Neural progenitor cell (in vitro differentiated cells): ENCODE measurements at regions not wholly inside any gene's neighbourhood (a gene's known extent, or its start where the extent isn't known, plus 50 kb on each side); places are given as distances from the start of the nearest gene placed in this dataset.
"Not testable (repeated sequence)": the region's sequence is repeated elsewhere in the genome, so short reads cannot be mapped to it uniquely, and the experiment has no call there.

ENCODE experiments used
- DNase-seq: peaks from one replicate; pipeline ENCODE4 v3.0.0-alpha.2; 2016; ENCODE audit warnings: low spot score
- H2AFZ ChIP-seq: fragments of 200-600 bp; sonication (generic); replicated peaks from 2 replicates; pipeline ENCODE4 v1.6.1; 2016; ENCODE audit warnings: antibody characterized with exemption
- H3F3A ChIP-seq: fragments of 200-600 bp; sonication (generic); 2 replicates; pipeline ENCODE4 v1.6.1; 2016; ENCODE audit warnings: antibody characterized with exemption, low read depth
- H3K27ac ChIP-seq: fragments of 200-600 bp; sonication (generic); 2 replicates; pipeline ENCODE4 v1.5.1; 2016; ENCODE audit warnings: mild to moderate bottlenecking
- H3K27me3 ChIP-seq: fragments of 200-600 bp; sonication (generic); 2 replicates; pipeline ENCODE4 v1.6.1; 2016; ENCODE audit warnings: mild to moderate bottlenecking, moderate library complexity
- H3K36me3 ChIP-seq: fragments of 200-600 bp; sonication (generic); 2 replicates; pipeline ENCODE4 v1.5.1; 2016
- H3K4me1 ChIP-seq: fragments of 200-600 bp; sonication (generic); 2 replicates; pipeline ENCODE4 v1.6.1; 2016; ENCODE audit warnings: mixed run types
- H3K4me2 ChIP-seq: fragments of 200-600 bp; sonication (generic); 2 replicates; pipeline ENCODE4 v1.6.1; 2016
- H3K4me3 ChIP-seq: fragments of 200-600 bp; sonication (generic); 2 replicates; pipeline ENCODE4 v1.5.1; 2016
- H3K79me2 ChIP-seq: fragments of 200-600 bp; sonication (generic); 2 replicates; pipeline ENCODE4 v1.6.1; 2016; ENCODE audit warnings: low read depth
- H3K9ac ChIP-seq: fragments of 200-600 bp; sonication (generic); 2 replicates; pipeline ENCODE4 v1.6.1; 2016
- H3K9me3 ChIP-seq: fragments of 200-600 bp; sonication (generic); 2 replicates; pipeline ENCODE4 v1.5.1; 2016; ENCODE audit warnings: low read depth
- H4K20me1 ChIP-seq: fragments of 200-600 bp; sonication (generic); 2 replicates; pipeline ENCODE4 v1.6.1; 2016; ENCODE audit warnings: low read depth
- H3K27ac Mint-ChIP-seq: 3 replicates; pipeline ENCODE4 v1.8.0; 2021; ENCODE audit warnings: mixed read lengths
- H3K27me3 Mint-ChIP-seq: 2 replicates; pipeline ENCODE4 v1.8.0; 2022; ENCODE audit warnings: low read depth, mild to moderate bottlenecking, inconsistent platforms, moderate library complexity, mixed read lengths; ENCODE audit not compliant: insufficient read depth
- H3K36me3 Mint-ChIP-seq: 3 replicates; pipeline ENCODE4 v1.8.0; 2021; ENCODE audit warnings: mixed read lengths
- H3K4me1 Mint-ChIP-seq: 3 replicates; pipeline ENCODE4 v1.8.0; 2021; ENCODE audit warnings: mixed read lengths
- H3K4me3 Mint-ChIP-seq: 3 replicates; pipeline ENCODE4 v1.8.0; 2021; ENCODE audit warnings: mild to moderate bottlenecking, moderate library complexity, mixed read lengths
- H3K9me3 Mint-ChIP-seq: 3 replicates; pipeline ENCODE4 v1.8.0; 2020; ENCODE audit warnings: mixed read lengths
- EZH2 ChIP-seq: fragments of 200-600 bp; sonication (generic); IDR thresholded peaks from 2 replicates; pipeline ENCODE4 v1.6.1; 2017; ENCODE audit warnings: antibody characterized with exemption, mild to moderate bottlenecking, moderate library complexity
- EZH2phosphoT487 ChIP-seq: fragments of 200-600 bp; sonication (generic); IDR thresholded peaks from 2 replicates; pipeline ENCODE4 v1.6.1; 2017; ENCODE audit warnings: antibody characterized with exemption
- TF ChIP-seq, protein P1 (sequence below): fragments of 200-600 bp; sonication (generic); IDR thresholded peaks from 2 replicates; pipeline ENCODE4 v1.5.1; 2017; ENCODE audit warnings: antibody characterized with exemption, mild to moderate bottlenecking

GRCh38 chr5:32949286-32949970, 238.3 kb downstream of the NPR3 start:
- H3K27ac ChIP-seq, result no peak overlapping the region

GRCh38 chr5:32951003-32951402, 239.9 kb downstream of the NPR3 start:
- Mint-ChIP-seq H3K36me3 (no peaks in the 10 kb centered on the region), H3K27me3 (peaks cover 3% of the 10 kb centered on the region), H3K4me3 (no peak overlapping the region), H3K27ac (no peak overlapping the region), H3K4me1 (peaks cover 12% of the 10 kb centered on the region), H3K9me3 (no peaks in the 10 kb centered on the region)
- H3K4me2 ChIP-seq, result no peak overlapping the region
- H3K36me3 ChIP-seq, result no peaks in the 10 kb centered on the region
- peaks cover 11% of the 10 kb centered on the region for H3F3A ChIP-seq
- H3K9me3 ChIP-seq, result no peaks in the 10 kb centered on the region
- DNase-seq, result no peak
- H3K4me1 ChIP-seq, result peaks cover 23% of the 10 kb centered on the region
- H4K20me1 ChIP-seq, result no peaks in the 10 kb centered on the region
- TF ChIP-seq, protein P1, sequence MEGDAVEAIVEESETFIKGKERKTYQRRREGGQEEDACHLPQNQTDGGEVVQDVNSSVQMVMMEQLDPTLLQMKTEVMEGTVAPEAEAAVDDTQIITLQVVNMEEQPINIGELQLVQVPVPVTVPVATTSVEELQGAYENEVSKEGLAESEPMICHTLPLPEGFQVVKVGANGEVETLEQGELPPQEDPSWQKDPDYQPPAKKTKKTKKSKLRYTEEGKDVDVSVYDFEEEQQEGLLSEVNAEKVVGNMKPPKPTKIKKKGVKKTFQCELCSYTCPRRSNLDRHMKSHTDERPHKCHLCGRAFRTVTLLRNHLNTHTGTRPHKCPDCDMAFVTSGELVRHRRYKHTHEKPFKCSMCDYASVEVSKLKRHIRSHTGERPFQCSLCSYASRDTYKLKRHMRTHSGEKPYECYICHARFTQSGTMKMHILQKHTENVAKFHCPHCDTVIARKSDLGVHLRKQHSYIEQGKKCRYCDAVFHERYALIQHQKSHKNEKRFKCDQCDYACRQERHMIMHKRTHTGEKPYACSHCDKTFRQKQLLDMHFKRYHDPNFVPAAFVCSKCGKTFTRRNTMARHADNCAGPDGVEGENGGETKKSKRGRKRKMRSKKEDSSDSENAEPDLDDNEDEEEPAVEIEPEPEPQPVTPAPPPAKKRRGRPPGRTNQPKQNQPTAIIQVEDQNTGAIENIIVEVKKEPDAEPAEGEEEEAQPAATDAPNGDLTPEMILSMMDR, result no peak
- TF ChIP-seq EZH2phosphoT487 (no peak), EZH2 (no peak)
- no peak overlapping the region for H2AFZ ChIP-seq
- no peaks in the 10 kb centered on the region for H3K79me2 ChIP-seq
- no peak overlapping the region for H3K4me3 ChIP-seq
- no peak overlapping the region for H3K9ac ChIP-seq
- no peaks in the 10 kb centered on the region for H3K27me3 ChIP-seq
- H3K27ac ChIP-seq, result no peak overlapping the region

More at GRCh38 chr5:32949286-32949970, 238.3 kb downstream of the NPR3 start:
- Mint-ChIP-seq H3K27me3 (peaks cover 3% of the 10 kb centered on the region), H3K27ac (no peak overlapping the region), H3K4me3 (no peak overlapping the region), H3K4me1 (peaks cover 8% of the 10 kb centered on the region), H3K36me3 (no peaks in the 10 kb centered on the region), H3K9me3 (no peaks in the 10 kb centered on the region)
- no peak overlapping the region for H3K9ac ChIP-seq
- no peak overlapping the region for H3K4me2 ChIP-seq
- peaks cover 11% of the 10 kb centered on the region for H3F3A ChIP-seq
- no peak overlapping the region for H3K4me3 ChIP-seq
- TF ChIP-seq, protein P1, result no peak
- TF ChIP-seq EZH2phosphoT487, result no peak
- no peak for TF ChIP-seq EZH2
- H3K79me2 ChIP-seq, result no peaks in the 10 kb centered on the region
- H4K20me1 ChIP-seq, result no peaks in the 10 kb centered on the region
- no peaks in the 10 kb centered on the region for H3K27me3 ChIP-seq
- no peak for DNase-seq
- no peaks in the 10 kb centered on the region for H3K9me3 ChIP-seq
- no peak overlapping the region for H2AFZ ChIP-seq
- H3K4me1 ChIP-seq, result peaks cover 17% of the 10 kb centered on the region
- H3K36me3 ChIP-seq, result no peaks in the 10 kb centered on the region

- Histone ChIP-seq H4K20me1 (no peaks in the 10 kb centered on the region), H3K79me2 (no peaks in the 10 kb centered on the region), H2AFZ (no peak overlapping the region), H3K27ac (no peak overlapping the region), H3K4me1 (peaks cover 23% of the 10 kb centered on the region), H3K9me3 (no peaks in the 10 kb centered on the region), H3K4me2 (peak overlapping the region; percentile 67), H3K36me3 (no peaks in the 10 kb centered on the region), H3F3A (peaks cover 11% of the 10 kb centered on the region), H3K4me3 (no peak overlapping the region), H3K27me3 (no peaks in the 10 kb centered on the region), H3K9ac (no peak overlapping the region)
- DNase-seq, result no peak
- Mint-ChIP-seq H3K36me3 (no peaks in the 10 kb centered on the region), H3K27me3 (peaks cover 3% of the 10 kb centered on the region), H3K4me3 (no peak overlapping the region), H3K4me1 (peaks cover 12% of the 10 kb centered on the region), H3K27ac (no peak overlapping the region), H3K9me3 (no peaks in the 10 kb centered on the region)
- TF ChIP-seq EZH2phosphoT487, result no peak
- TF ChIP-seq, protein P1, result no peak
Measured at GRCh38 chr5:32951878-32952277, 240.8 kb downstream of the NPR3 start.

DNA sequence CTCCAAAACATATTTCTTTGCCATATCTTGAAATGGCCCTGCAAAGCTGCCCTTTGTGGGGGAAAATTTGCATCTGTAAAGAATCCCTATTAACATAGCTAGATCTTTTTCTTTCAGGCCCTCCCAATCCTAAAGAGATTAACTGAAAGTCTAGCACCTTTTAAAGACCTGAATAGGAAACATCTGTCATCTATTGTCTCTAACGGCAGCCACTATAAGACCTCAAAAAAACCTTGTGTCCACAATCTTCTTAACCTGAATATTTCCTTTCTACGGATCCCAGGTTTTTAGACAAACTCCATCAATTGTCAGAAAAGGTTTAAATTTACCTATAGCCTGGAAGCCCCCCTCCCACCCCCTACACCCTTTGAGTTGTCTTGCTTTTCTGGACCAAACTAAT, 241.3 kb downstream of the NPR3 start:
- H4K20me1 ChIP-seq, H3K36me3 Mint-ChIP-seq, H3K9me3 Mint-ChIP-seq, H3K9ac ChIP-seq, H3K4me3 Mint-ChIP-seq, H3K4me3 ChIP-seq, H3K79me2 ChIP-seq, H3K27me3 ChIP-seq, H3K27ac Mint-ChIP-seq, H3K36me3 ChIP-seq, H3K27me3 Mint-ChIP-seq, H2AFZ ChIP-seq, H3K9me3 ChIP-seq: not testable (repeated sequence)
- peaks cover 11% of the 10 kb centered on the region for H3F3A ChIP-seq
- H3K4me1 Mint-ChIP-seq, result peaks cover 12% of the 10 kb centered on the region
- H3K4me2 ChIP-seq, result peak overlapping the region; percentile 67
- peak; percentile 31 for DNase-seq
- peaks cover 23% of the 10 kb centered on the region for H3K4me1 ChIP-seq
- peak overlapping the region; percentile 56 for H3K27ac ChIP-seq
